Transverse colon (tissue), 4 donors: ENCODE measurements at regions not wholly inside any gene's neighbourhood (a gene's known extent, or its start where the extent isn't known, plus 50 kb on each side); places are given as distances from the start of the nearest gene placed in this dataset.

Source experiments
- POLR2A ChIP-seq: fragments of 450-650 bp; IDR thresholded peaks from one replicate; pipeline ENCODE4 v1.6.1; 2016; ENCODE audit warnings: antibody characterized with exemption, mild to moderate bottlenecking, moderate library complexity
- POLR2AphosphoS5 ChIP-seq, 3 donors: sonication (generic); formaldehyde crosslinking; IDR thresholded peaks; one replicate each; pipeline ENCODE4 v1.6.1; 2016; ENCODE audit warnings: antibody characterized with exemption in 3 of 3
- TF ChIP-seq, protein P1 (sequence below), 5 experiments: fragments of 200-600 bp in 3 of 5; fragments of 450-650 bp in 2 of 5; sonication (generic) in 3 of 5; IDR thresholded peaks; 1 replicate in 2 of 5; 2 replicates in 3 of 5; pipeline ENCODE4 v1.5.1; 2016 to 2017; ENCODE audit warnings: antibody characterized with exemption in 5 of 5, inconsistent platforms in 3 of 5, mild to moderate bottlenecking in 2 of 5, moderate library complexity in 1 of 5

DNA sequence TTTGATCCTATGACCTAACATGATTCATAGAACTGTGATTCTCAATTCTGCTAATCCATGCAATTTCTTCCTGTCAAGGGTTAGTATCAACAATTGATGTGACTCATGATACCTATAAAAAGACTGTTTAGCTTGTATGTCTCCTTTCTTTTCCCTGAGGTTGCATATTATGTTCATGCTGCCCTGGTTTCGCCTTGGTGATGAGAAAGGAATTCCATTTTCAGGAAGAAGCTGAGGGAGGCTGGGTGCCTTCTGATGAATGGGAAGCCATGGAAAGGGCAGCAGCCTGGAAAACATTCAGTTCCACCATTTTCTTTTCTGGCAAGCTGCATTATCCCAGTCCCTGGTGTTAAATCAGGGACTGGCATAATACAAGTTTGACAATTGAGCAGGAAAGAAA lies 976.5 kb downstream of the RPA4 start:
- TF ChIP-seq, protein P1, sequence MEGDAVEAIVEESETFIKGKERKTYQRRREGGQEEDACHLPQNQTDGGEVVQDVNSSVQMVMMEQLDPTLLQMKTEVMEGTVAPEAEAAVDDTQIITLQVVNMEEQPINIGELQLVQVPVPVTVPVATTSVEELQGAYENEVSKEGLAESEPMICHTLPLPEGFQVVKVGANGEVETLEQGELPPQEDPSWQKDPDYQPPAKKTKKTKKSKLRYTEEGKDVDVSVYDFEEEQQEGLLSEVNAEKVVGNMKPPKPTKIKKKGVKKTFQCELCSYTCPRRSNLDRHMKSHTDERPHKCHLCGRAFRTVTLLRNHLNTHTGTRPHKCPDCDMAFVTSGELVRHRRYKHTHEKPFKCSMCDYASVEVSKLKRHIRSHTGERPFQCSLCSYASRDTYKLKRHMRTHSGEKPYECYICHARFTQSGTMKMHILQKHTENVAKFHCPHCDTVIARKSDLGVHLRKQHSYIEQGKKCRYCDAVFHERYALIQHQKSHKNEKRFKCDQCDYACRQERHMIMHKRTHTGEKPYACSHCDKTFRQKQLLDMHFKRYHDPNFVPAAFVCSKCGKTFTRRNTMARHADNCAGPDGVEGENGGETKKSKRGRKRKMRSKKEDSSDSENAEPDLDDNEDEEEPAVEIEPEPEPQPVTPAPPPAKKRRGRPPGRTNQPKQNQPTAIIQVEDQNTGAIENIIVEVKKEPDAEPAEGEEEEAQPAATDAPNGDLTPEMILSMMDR (IDR thresholded peaks at IDR 0.05), result no peak
- no peak for TF ChIP-seq POLR2AphosphoS5 (IDR thresholded peaks at IDR 0.05)
- TF ChIP-seq POLR2A, result no peak
